ENCODE measurements at regions not wholly inside any gene's neighbourhood (a gene's known extent, or its start where the extent isn't known, plus 50 kb on each side); places are given as distances from the start of the nearest gene placed in this dataset.
A peak's percentile ranks its signal among the peaks of the same experiment; 100 is the strongest.

DNA sequence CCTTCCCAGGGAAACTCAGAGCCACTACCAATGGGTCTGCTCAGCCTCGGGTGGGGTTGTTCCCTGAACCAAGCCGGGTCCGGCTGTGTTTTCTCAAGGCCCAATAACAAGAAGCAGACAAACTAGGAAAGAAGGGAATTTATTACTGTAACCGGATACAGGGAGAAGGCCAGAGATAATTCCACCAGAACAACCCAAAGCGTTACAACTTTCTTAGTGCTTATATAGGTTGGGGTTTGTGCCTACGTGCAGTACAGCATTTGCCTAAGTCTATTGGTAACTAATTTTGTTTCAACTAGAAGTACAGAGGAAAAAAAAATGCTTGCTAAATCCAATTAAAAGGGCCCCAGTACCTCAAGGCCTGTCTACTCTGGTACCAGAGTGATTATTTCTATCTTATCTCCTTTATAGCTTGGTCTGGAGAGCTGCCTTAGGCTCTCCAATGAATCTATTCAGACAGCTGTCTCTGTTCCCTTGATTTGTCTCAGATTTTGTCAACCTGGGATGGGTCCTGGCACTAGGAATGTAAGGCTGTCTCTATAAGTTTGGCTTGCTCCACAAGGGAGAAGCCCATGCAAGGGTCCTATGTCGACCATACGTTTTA is 57.3 kb upstream of the CCDC190 start:
- DNase-seq = no peak

DNA sequence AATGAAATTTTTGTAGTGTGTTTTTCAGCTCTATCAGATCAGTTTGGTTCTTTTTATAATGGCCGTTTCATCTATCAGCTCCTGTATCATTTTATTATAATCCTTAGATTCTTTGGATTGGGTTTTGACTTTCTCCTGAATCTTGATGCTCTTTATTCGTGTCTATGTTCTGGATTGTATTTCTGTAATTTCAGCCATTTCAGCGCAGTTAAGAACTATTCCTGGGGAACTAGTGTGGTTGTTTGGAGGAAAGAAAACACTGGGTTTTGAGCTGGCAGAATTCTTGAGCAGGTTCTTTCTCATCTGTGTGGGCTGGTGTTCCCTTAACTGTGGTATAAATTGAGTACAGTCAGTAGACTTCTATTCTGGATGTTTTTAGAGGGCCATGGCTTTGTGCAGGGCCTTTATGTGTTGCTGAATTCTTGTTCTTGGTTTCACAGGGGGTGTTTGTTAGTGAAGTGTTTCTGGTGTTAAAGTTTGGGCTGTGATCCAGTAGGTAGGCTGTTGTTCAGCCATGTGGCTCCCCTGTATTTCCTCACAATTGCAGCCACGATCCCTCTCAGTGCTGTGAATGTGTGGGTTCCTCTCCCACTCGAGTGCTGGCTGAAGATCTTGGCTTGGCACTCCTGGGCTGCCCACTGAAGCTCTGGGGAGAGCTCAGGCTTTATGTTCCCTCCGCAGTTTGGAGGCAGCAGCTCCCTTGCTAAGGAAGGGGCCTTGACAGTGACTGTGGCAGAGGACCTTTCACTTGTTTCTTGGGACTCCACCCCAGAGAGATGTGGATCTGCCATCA is 56.0 kb upstream of the CCDC190 start:
- no peak for DNase-seq

- DNase-seq = no peak
Measured at GRCh38 chr1:162916407-162916806, 55.4 kb upstream of the CCDC190 start.

GRCh38 chr1:162914601-162915000 is 53.6 kb upstream of the CCDC190 start:
- DNase-seq = no peak

DNA sequence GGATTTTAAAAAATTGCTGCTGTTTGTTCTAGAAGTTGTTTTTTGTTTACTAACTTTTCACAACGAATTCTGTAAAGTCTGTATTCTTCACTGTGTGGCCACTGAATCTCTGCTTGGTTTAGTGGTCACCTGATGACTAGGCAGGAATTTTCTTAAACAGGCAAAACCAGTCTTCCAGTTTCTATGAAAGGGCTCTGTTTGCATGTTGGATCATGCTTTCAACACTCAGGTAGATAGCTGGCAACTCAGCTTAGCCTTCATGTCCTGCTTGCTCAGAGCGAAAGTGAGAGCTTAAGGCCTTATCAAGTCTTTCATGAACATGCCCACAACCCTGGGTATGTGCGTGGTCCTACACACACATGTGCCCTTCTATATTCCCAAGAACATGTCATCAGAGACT is 52.4 kb upstream of the CCDC190 start:
- peak; percentile 6 for DNase-seq

GRCh38 chr1:162912061-162912667 is 51.2 kb upstream of the CCDC190 start:
- no peak for DNase-seq
